HUDEP-2 (cell line): ENCODE measurements at regions not wholly inside any gene's neighbourhood (a gene's known extent, or its start where the extent isn't known, plus 50 kb on each side); places are given as distances from the start of the nearest gene placed in this dataset.

Experiments used
- DNase-seq, 76 experiments: peaks; one replicate each; lab custom pipeline; 2025; ENCODE audit not compliant: unreplicated experiment in 76 of 76; lab: John Stamatoyannopoulos, UW

GRCh38 chr1:234694661-234695060 is 84.7 kb upstream of the IRF2BP2 start:
- no peak for DNase-seq

- no peak for DNase-seq
Observed at GRCh38 chr1:234692966-234693580, 83.1 kb upstream of the IRF2BP2 start.

GRCh38 chr1:234691567-234691966 is 81.6 kb upstream of the IRF2BP2 start:
- DNase-seq, result no peak

- no peak for DNase-seq
Observed at GRCh38 chr1:234690872-234691271, 80.9 kb upstream of the IRF2BP2 start.

- DNase-seq, result no peak
Observed at GRCh38 chr1:234689236-234689635, 79.3 kb upstream of the IRF2BP2 start.

- DNase-seq, result no peak
Observed at GRCh38 chr1:234687011-234687410, 77.0 kb upstream of the IRF2BP2 start.

- DNase-seq, result no peak
Observed at GRCh38 chr1:234686035-234686434, 76.1 kb upstream of the IRF2BP2 start.

- DNase-seq, result no peak
Observed at GRCh38 chr1:234684856-234685255, 74.9 kb upstream of the IRF2BP2 start.

GRCh38 chr1:234683861-234684632 is 74.1 kb upstream of the IRF2BP2 start:
- DNase-seq, result peak in 13 of 76 experiments; percentile 5 to 53 (median 16)

GRCh38 chr1:234683127-234683860 is 73.3 kb upstream of the IRF2BP2 start:
- no peak for DNase-seq

- DNase-seq, result no peak
Observed at GRCh38 chr1:234681990-234682389, 72.0 kb upstream of the IRF2BP2 start.

GRCh38 chr1:234681065-234681464 is 71.1 kb upstream of the IRF2BP2 start:
- no peak for DNase-seq

GRCh38 chr1:234680331-234680904 is 70.4 kb upstream of the IRF2BP2 start:
- no peak for DNase-seq

- DNase-seq, result peak in 25 of 76 experiments; percentile 4 to 47 (median 22)
Observed at GRCh38 chr1:234676103-234676594, 66.2 kb upstream of the IRF2BP2 start.

GRCh38 chr1:234675572-234675971 is 65.6 kb upstream of the IRF2BP2 start:
- no peak for DNase-seq

- DNase-seq, result no peak
Observed at GRCh38 chr1:234675006-234675405, 65.0 kb upstream of the IRF2BP2 start.

GRCh38 chr1:234674218-234674815 is 64.3 kb upstream of the IRF2BP2 start:
- DNase-seq, result no peak

- DNase-seq, result no peak
Observed at GRCh38 chr1:234672349-234673135, 62.6 kb upstream of the IRF2BP2 start.

GRCh38 chr1:234670967-234671626 is 61.1 kb upstream of the IRF2BP2 start:
- no peak for DNase-seq
